ENCODE measurements at regions not wholly inside any gene's neighbourhood (a gene's known extent, or its start where the extent isn't known, plus 50 kb on each side); places are given as distances from the start of the nearest gene placed in this dataset.

GRCh38 chr13:31870511-31870910 is 131.2 kb downstream of the RXFP2 start (continued):
- no peak for TF ChIP-seq FOXM1 (IDR thresholded peaks at IDR 0.05; ENCODE audit: low read depth)
- TF ChIP-seq TEAD4 (IDR thresholded peaks at IDR 0.05; ENCODE audit: borderline replicate concordance, insufficient read depth): no peak

GRCh38 chr13:31873145-31873544 is 133.8 kb downstream of the RXFP2 start:
- Histone ChIP-seq H3K36me3 (replicated peaks in 1 of 2; ENCODE audit: control insufficient read depth in 1 of 2, insufficient read depth in 2 of 2, low read length in 1 of 2) (no peaks in the 10 kb centered on the region), H3K9me3 (no peaks in the 10 kb centered on the region), H3K27me3 (ENCODE audit: insufficient read depth) (no peaks in the 10 kb centered on the region), H4K20me1 (ENCODE audit: insufficient read depth) (no peaks in the 10 kb centered on the region), H3K4me1 (ENCODE audit: control insufficient read depth in 1 of 2, insufficient read depth in 2 of 2, low read depth in 1 of 2, low read length in 1 of 2) (no peaks in the 10 kb centered on the region; a peak in 1 of 4 replicates), H3K4me2 (no peak overlapping the region), H2AFZ (ENCODE audit: low read depth) (no peak overlapping the region), H3K27ac (ENCODE audit: low read depth in 2 of 2, low read length in 1 of 2) (no peak overlapping the region), H3K4me3 (ENCODE audit: low read depth in 2 of 2, low read length in 1 of 2) (no peak overlapping the region), H3K9me2 (no peaks in the 10 kb centered on the region), H3K9ac (no peak overlapping the region), H3K79me2 (ENCODE audit: insufficient read depth) (no peaks in the 10 kb centered on the region), H3F3A (replicated peaks; ENCODE audit: insufficient read depth) (no peaks in the 10 kb centered on the region)
- DNase-seq: no peak
- POLR2A ChIA-PET: no interaction called here
- 66% methylated on average over 2 of the region's 2 CpGs for WGBS (ENCODE audit: low lambda C conversion rate)
- CTCF ChIA-PET: no interaction called here
- TF ChIP-seq NFIC (IDR thresholded peaks at IDR 0.05; ENCODE audit: borderline replicate concordance) (no peak), USF2 (IDR thresholded peaks at IDR 0.05; ENCODE audit: borderline replicate concordance, low read depth, low read length) (no peak), EP300 (IDR thresholded peaks at IDR 0.05; ENCODE audit: borderline replicate concordance in 1 of 2, low read depth in 1 of 2, low read length in 1 of 2) (no peak), ZBTB33 (IDR thresholded peaks at IDR 0.05; ENCODE audit: borderline replicate concordance, low read depth) (no peak), FOXJ3 (CRISPR knock-in tag; IDR thresholded peaks at IDR 0.05) (no peak), ELF1 (IDR thresholded peaks at IDR 0.05) (no peak), SMC3 (IDR thresholded peaks at IDR 0.05; ENCODE audit: low read depth, low read length) (no peak), SIN3A (IDR thresholded peaks at IDR 0.05; ENCODE audit: borderline replicate concordance, low read depth, low read length) (no peak), JUND (IDR thresholded peaks at IDR 0.05) (no peak), RXRA (IDR thresholded peaks at IDR 0.05; ENCODE audit: borderline replicate concordance, low read depth) (no peak), TAF1 (IDR thresholded peaks at IDR 0.05; ENCODE audit: borderline replicate concordance, low read depth, low read length) (no peak), GATA2 (CRISPR knock-in tag; IDR thresholded peaks at IDR 0.05) (no peak), NRF1 (IDR thresholded peaks at IDR 0.05; ENCODE audit: low read depth, low read length) (no peak), USF1 (IDR thresholded peaks at IDR 0.05; ENCODE audit: borderline replicate concordance, low read depth) (no peak), CTCF (IDR thresholded peaks at IDR 0.05) (no peak), FOSL2 (IDR thresholded peaks at IDR 0.05; ENCODE audit: borderline replicate concordance, low read depth) (no peak)
